ENCODE measurements at regions not wholly inside any gene's neighbourhood (a gene's known extent, or its start where the extent isn't known, plus 50 kb on each side); places are given as distances from the start of the nearest gene placed in this dataset.

- TF ChIP-seq POLR2AphosphoS5 (IDR thresholded peaks at IDR 0.05; ENCODE audit: low read depth, low read length) (no peak), TCF7L2 (IDR thresholded peaks at IDR 0.05; ENCODE audit: low read depth, low read length) (no peak), CTCF (IDR thresholded peaks at IDR 0.05) (no peak), REST (IDR thresholded peaks at IDR 0.05; ENCODE audit: insufficient read depth in 1 of 2, low read depth in 2 of 2, low read length in 1 of 2) (no peak), SIN3A (IDR thresholded peaks at IDR 0.05; ENCODE audit: borderline replicate concordance, insufficient read depth, low read depth, low read length) (no peak)
Measured at GRCh38 chr13:109996404-109996960, 210.1 kb upstream of the IRS2 start.
